ENCODE measurements at regions not wholly inside any gene's neighbourhood (a gene's known extent, or its start where the extent isn't known, plus 50 kb on each side); places are given as distances from the start of the nearest gene placed in this dataset.

DNA sequence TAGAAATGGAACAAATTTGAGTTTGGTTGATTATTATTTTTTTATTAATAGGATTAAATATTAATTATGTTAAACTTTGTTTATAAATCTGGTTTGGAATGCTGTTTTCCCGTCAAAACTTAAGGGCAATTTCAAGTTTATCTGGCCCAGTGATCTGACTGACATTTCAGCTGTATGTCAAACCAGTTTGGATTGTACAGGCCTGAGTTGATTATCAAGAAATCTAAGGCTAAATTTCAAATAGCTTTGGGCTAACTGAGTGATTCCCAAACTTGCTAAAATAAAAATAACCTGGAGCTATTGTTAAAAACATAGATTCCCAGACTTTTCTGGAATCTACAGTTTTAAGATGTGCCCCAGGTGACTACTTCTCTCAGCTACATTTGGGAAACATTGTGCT is 65.9 kb upstream of the SPOPL start:
- no peak for DNase-seq
- no peak overlapping the region for H3K9ac ChIP-seq (ENCODE audit: extremely low read depth, insufficient read length, low read length)
- no peak overlapping the region for H2BK12ac ChIP-seq (ENCODE audit: insufficient read length, low read depth, low read length)
- no peaks in the 10 kb centered on the region for H3K4me1 ChIP-seq (ENCODE audit: insufficient read depth, low read length)
- H3K27me3 ChIP-seq (ENCODE audit: insufficient read depth, low read length): no peaks in the 10 kb centered on the region
- H3K4ac ChIP-seq (ENCODE audit: low read depth, low read length): no peak overlapping the region
- H4K5ac ChIP-seq (ENCODE audit: insufficient read length, low read depth, low read length): no peak overlapping the region
- no peak overlapping the region for H3T11ph ChIP-seq (ENCODE audit: low read length)
- no peaks in the 10 kb centered on the region for H3K23me2 ChIP-seq (ENCODE audit: insufficient read length, low read depth, low read length, poor library complexity, severe bottlenecking)
- no peaks in the 10 kb centered on the region for H3K79me2 ChIP-seq (ENCODE audit: insufficient read depth, low read length)
- no peak overlapping the region for H3K4me3 Mint-ChIP-seq
- no peak overlapping the region for H2BK15ac ChIP-seq (ENCODE audit: low read depth, low read length)
- no peak overlapping the region for H2AK5ac ChIP-seq (ENCODE audit: insufficient read length, low read length)
- H3K36me3 Mint-ChIP-seq (ENCODE audit: insufficient read depth in 1 of 3, low read depth in 3 of 3): no peaks in the 10 kb centered on the region
- H3K9me3 ChIP-seq (ENCODE audit: control insufficient read depth, low read depth, low read length): no peaks in the 10 kb centered on the region
- H2BK20ac ChIP-seq (ENCODE audit: low read depth, low read length, poor library complexity, severe bottlenecking): no peak overlapping the region
- no peaks in the 10 kb centered on the region for H3K9me3 Mint-ChIP-seq
- TF ChIP-seq, protein P1, sequence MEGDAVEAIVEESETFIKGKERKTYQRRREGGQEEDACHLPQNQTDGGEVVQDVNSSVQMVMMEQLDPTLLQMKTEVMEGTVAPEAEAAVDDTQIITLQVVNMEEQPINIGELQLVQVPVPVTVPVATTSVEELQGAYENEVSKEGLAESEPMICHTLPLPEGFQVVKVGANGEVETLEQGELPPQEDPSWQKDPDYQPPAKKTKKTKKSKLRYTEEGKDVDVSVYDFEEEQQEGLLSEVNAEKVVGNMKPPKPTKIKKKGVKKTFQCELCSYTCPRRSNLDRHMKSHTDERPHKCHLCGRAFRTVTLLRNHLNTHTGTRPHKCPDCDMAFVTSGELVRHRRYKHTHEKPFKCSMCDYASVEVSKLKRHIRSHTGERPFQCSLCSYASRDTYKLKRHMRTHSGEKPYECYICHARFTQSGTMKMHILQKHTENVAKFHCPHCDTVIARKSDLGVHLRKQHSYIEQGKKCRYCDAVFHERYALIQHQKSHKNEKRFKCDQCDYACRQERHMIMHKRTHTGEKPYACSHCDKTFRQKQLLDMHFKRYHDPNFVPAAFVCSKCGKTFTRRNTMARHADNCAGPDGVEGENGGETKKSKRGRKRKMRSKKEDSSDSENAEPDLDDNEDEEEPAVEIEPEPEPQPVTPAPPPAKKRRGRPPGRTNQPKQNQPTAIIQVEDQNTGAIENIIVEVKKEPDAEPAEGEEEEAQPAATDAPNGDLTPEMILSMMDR (conservative IDR thresholded peaks at IDR 0.05): no peak
- H3K14ac ChIP-seq (ENCODE audit: insufficient read depth, low read length): no peak overlapping the region
- no peak overlapping the region for H4K8ac ChIP-seq (replicated peaks; ENCODE audit: insufficient read length, low read depth, low read length)
- H3K4me1 Mint-ChIP-seq: no peaks in the 10 kb centered on the region
- no peak overlapping the region for H3K18ac ChIP-seq (ENCODE audit: insufficient read length, low read depth, low read length)
- no peak overlapping the region for H3K27ac ChIP-seq (ENCODE audit: insufficient read length, low read depth, low read length)
- H4K91ac ChIP-seq (ENCODE audit: insufficient read length, low read depth, low read length): no peak overlapping the region
- H3K79me1 ChIP-seq (ENCODE audit: insufficient read depth, low read depth, low read length, poor library complexity, severe bottlenecking): no peaks in the 10 kb centered on the region
- no CpG with 5 or more reads among the region's 1 CpG for WGBS (ENCODE audit: extremely low coverage, insufficient read length, low lambda C conversion rate)
- H3K4me2 ChIP-seq (ENCODE audit: insufficient read depth, insufficient read length, low read length): no peak overlapping the region
- H2BK5ac ChIP-seq (ENCODE audit: insufficient read length, low read length): no peak overlapping the region
- no peaks in the 10 kb centered on the region for H4K20me1 ChIP-seq (ENCODE audit: control insufficient read depth, insufficient read depth, insufficient read length)
- H2AFZ ChIP-seq (ENCODE audit: low read length): no peak overlapping the region
- no peak overlapping the region for H3K56ac ChIP-seq (ENCODE audit: insufficient read length, low read depth, low read length)
- no peak overlapping the region for H3K23ac ChIP-seq (ENCODE audit: insufficient read length, low read depth, low read length)
- no peak overlapping the region for H3K27ac Mint-ChIP-seq
- H3K27me3 Mint-ChIP-seq (ENCODE audit: low read depth): no peaks in the 10 kb centered on the region
- H2BK120ac ChIP-seq (ENCODE audit: low read depth, low read length, poor library complexity, severe bottlenecking): no peak overlapping the region

All from H9 (cell line).